ENCODE measurements at regions not wholly inside any gene's neighbourhood (a gene's known extent, or its start where the extent isn't known, plus 50 kb on each side); places are given as distances from the start of the nearest gene placed in this dataset.

GRCh38 chr2:7951001-7951400 is 730.9 kb upstream of the ID2 start:
- TF ChIP-seq CTCF (IDR thresholded peaks at IDR 0.05) (no peak), EP300 (IDR thresholded peaks at IDR 0.05) (no peak), POLR2A (IDR thresholded peaks at IDR 0.05; ENCODE audit: low read depth) (no peak), POLR2AphosphoS5 (IDR thresholded peaks at IDR 0.05) (no peak)

Data from esophagus muscularis mucosa (tissue), 4 donors.